ENCODE measurements at regions not wholly inside any gene's neighbourhood (a gene's known extent, or its start where the extent isn't known, plus 50 kb on each side); places are given as distances from the start of the nearest gene placed in this dataset.

- TF ChIP-seq POLR2A (IDR thresholded peaks at IDR 0.05), result no peak
- TF ChIP-seq, protein P1, sequence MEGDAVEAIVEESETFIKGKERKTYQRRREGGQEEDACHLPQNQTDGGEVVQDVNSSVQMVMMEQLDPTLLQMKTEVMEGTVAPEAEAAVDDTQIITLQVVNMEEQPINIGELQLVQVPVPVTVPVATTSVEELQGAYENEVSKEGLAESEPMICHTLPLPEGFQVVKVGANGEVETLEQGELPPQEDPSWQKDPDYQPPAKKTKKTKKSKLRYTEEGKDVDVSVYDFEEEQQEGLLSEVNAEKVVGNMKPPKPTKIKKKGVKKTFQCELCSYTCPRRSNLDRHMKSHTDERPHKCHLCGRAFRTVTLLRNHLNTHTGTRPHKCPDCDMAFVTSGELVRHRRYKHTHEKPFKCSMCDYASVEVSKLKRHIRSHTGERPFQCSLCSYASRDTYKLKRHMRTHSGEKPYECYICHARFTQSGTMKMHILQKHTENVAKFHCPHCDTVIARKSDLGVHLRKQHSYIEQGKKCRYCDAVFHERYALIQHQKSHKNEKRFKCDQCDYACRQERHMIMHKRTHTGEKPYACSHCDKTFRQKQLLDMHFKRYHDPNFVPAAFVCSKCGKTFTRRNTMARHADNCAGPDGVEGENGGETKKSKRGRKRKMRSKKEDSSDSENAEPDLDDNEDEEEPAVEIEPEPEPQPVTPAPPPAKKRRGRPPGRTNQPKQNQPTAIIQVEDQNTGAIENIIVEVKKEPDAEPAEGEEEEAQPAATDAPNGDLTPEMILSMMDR (IDR thresholded peaks at IDR 0.05), result no peak
Observed at GRCh38 chr4:120611092-120611491, 311.4 kb downstream of the PRDM5 start.
